ENCODE measurements at regions not wholly inside any gene's neighbourhood (a gene's known extent, or its start where the extent isn't known, plus 50 kb on each side); places are given as distances from the start of the nearest gene placed in this dataset.

GRCh38 chr14:97486601-97487120, 689.5 kb downstream of the VRK1 start:
- DNase-seq: no peak
- Mint-ChIP-seq H3K4me1 (ENCODE audit: low read depth) (no peaks in the 10 kb centered on the region), H3K9me3 (no peaks in the 10 kb centered on the region)

GRCh38 chr14:97489750-97490149, 692.6 kb downstream of the VRK1 start:
- H3K36me3 Mint-ChIP-seq (ENCODE audit: low read depth): peaks cover 4% of the 10 kb centered on the region
- no peak for DNase-seq
- no peak overlapping the region for H3K4me3 Mint-ChIP-seq
- H3K9me3 Mint-ChIP-seq: peaks cover 15% of the 10 kb centered on the region
- no peaks in the 10 kb centered on the region for H3K4me1 Mint-ChIP-seq (ENCODE audit: low read depth)
- no peak overlapping the region for H3K27ac Mint-ChIP-seq
- H3K27me3 Mint-ChIP-seq: no peaks in the 10 kb centered on the region

More at GRCh38 chr14:97486601-97487120, 689.5 kb downstream of the VRK1 start:
- Mint-ChIP-seq H3K27me3 (no peaks in the 10 kb centered on the region), H3K36me3 (ENCODE audit: low read depth) (no peaks in the 10 kb centered on the region), H3K4me3 (no peak overlapping the region), H3K27ac (no peak overlapping the region)

- Mint-ChIP-seq H3K27me3 (no peaks in the 10 kb centered on the region), H3K4me1 (ENCODE audit: low read depth) (no peaks in the 10 kb centered on the region), H3K27ac (no peak overlapping the region), H3K36me3 (ENCODE audit: low read depth) (peaks cover 4% of the 10 kb centered on the region), H3K9me3 (peaks cover 15% of the 10 kb centered on the region), H3K4me3 (no peak overlapping the region)
- no peak for DNase-seq
Measured at GRCh38 chr14:97490521-97491070, 693.4 kb downstream of the VRK1 start.

GRCh38 chr14:97491697-97492096, 694.5 kb downstream of the VRK1 start:
- Mint-ChIP-seq H3K4me3 (no peak overlapping the region), H3K36me3 (ENCODE audit: low read depth) (peaks cover 4% of the 10 kb centered on the region), H3K27me3 (no peaks in the 10 kb centered on the region), H3K27ac (no peak overlapping the region), H3K9me3 (peaks cover 15% of the 10 kb centered on the region), H3K4me1 (ENCODE audit: low read depth) (no peaks in the 10 kb centered on the region)
- DNase-seq: no peak

- H3K4me3 Mint-ChIP-seq: no peak overlapping the region
- H3K36me3 Mint-ChIP-seq (ENCODE audit: low read depth): no peaks in the 10 kb centered on the region
- no peak overlapping the region for H3K27ac Mint-ChIP-seq
- H3K4me1 Mint-ChIP-seq (ENCODE audit: low read depth): no peaks in the 10 kb centered on the region
- DNase-seq: no peak
- no peaks in the 10 kb centered on the region for H3K9me3 Mint-ChIP-seq
- no peaks in the 10 kb centered on the region for H3K27me3 Mint-ChIP-seq
Measured at GRCh38 chr14:97499790-97500481, 702.8 kb downstream of the VRK1 start.

GRCh38 chr14:97506626-97507025, 709.4 kb downstream of the VRK1 start:
- Mint-ChIP-seq H3K27me3 (no peaks in the 10 kb centered on the region), H3K9me3 (no peaks in the 10 kb centered on the region), H3K36me3 (ENCODE audit: low read depth) (no peaks in the 10 kb centered on the region), H3K4me3 (no peak overlapping the region), H3K27ac (no peak overlapping the region), H3K4me1 (ENCODE audit: low read depth) (no peaks in the 10 kb centered on the region)
- DNase-seq: no peak

GRCh38 chr14:97513891-97514290, 716.7 kb downstream of the VRK1 start:
- no peaks in the 10 kb centered on the region for H3K4me1 Mint-ChIP-seq (ENCODE audit: low read depth)
- H3K36me3 Mint-ChIP-seq (ENCODE audit: low read depth): no peaks in the 10 kb centered on the region
- H3K4me3 Mint-ChIP-seq: no peak overlapping the region
- no peak overlapping the region for H3K27ac Mint-ChIP-seq
- no peaks in the 10 kb centered on the region for H3K9me3 Mint-ChIP-seq
- H3K27me3 Mint-ChIP-seq: no peaks in the 10 kb centered on the region
- DNase-seq: no peak

GRCh38 chr14:97517566-97518234, 720.5 kb downstream of the VRK1 start:
- Mint-ChIP-seq H3K9me3 (no peaks in the 10 kb centered on the region), H3K4me3 (no peak overlapping the region), H3K36me3 (ENCODE audit: low read depth) (no peaks in the 10 kb centered on the region), H3K4me1 (ENCODE audit: low read depth) (no peaks in the 10 kb centered on the region), H3K27me3 (no peaks in the 10 kb centered on the region), H3K27ac (no peak overlapping the region)
- DNase-seq: no peak

GRCh38 chr14:97523936-97524335, 726.8 kb downstream of the VRK1 start:
- H3K27me3 Mint-ChIP-seq: no peaks in the 10 kb centered on the region
- H3K27ac Mint-ChIP-seq: no peak overlapping the region
- H3K36me3 Mint-ChIP-seq (ENCODE audit: low read depth): no peaks in the 10 kb centered on the region
- H3K4me3 Mint-ChIP-seq: no peak overlapping the region
- H3K9me3 Mint-ChIP-seq: no peaks in the 10 kb centered on the region
- peaks cover 7% of the 10 kb centered on the region for H3K4me1 Mint-ChIP-seq (ENCODE audit: low read depth)
- no peak for DNase-seq

- Mint-ChIP-seq H3K9me3 (no peaks in the 10 kb centered on the region), H3K36me3 (ENCODE audit: low read depth) (no peaks in the 10 kb centered on the region), H3K27ac (no peak overlapping the region), H3K27me3 (no peaks in the 10 kb centered on the region), H3K4me3 (no peak overlapping the region), H3K4me1 (ENCODE audit: low read depth) (peaks cover 7% of the 10 kb centered on the region)
- no peak for DNase-seq
Measured at GRCh38 chr14:97524589-97525319, 727.6 kb downstream of the VRK1 start.

- Mint-ChIP-seq H3K9me3 (no peaks in the 10 kb centered on the region), H3K4me1 (ENCODE audit: low read depth) (peaks cover 7% of the 10 kb centered on the region), H3K27ac (no peak overlapping the region), H3K36me3 (ENCODE audit: low read depth) (no peaks in the 10 kb centered on the region), H3K4me3 (no peak overlapping the region), H3K27me3 (no peaks in the 10 kb centered on the region)
- no peak for DNase-seq
Measured at GRCh38 chr14:97527993-97528392, 730.8 kb downstream of the VRK1 start.

- Mint-ChIP-seq H3K27me3 (no peaks in the 10 kb centered on the region), H3K27ac (no peak overlapping the region), H3K9me3 (no peaks in the 10 kb centered on the region), H3K36me3 (ENCODE audit: low read depth) (no peaks in the 10 kb centered on the region), H3K4me1 (ENCODE audit: low read depth) (no peaks in the 10 kb centered on the region), H3K4me3 (no peak overlapping the region)
- DNase-seq: no peak
Measured at GRCh38 chr14:97532052-97532451, 734.9 kb downstream of the VRK1 start.

GRCh38 chr14:97536421-97536820, 739.2 kb downstream of the VRK1 start:
- Mint-ChIP-seq H3K27ac (no peak overlapping the region), H3K27me3 (no peaks in the 10 kb centered on the region), H3K4me3 (no peak overlapping the region), H3K9me3 (no peaks in the 10 kb centered on the region), H3K4me1 (ENCODE audit: low read depth) (peaks cover 3% of the 10 kb centered on the region), H3K36me3 (ENCODE audit: low read depth) (no peaks in the 10 kb centered on the region)
- no peak for DNase-seq

GRCh38 chr14:97538749-97539410, 741.7 kb downstream of the VRK1 start:
- Mint-ChIP-seq H3K9me3 (no peaks in the 10 kb centered on the region), H3K4me1 (ENCODE audit: low read depth) (peaks cover 11% of the 10 kb centered on the region), H3K27ac (no peak overlapping the region), H3K27me3 (no peaks in the 10 kb centered on the region), H3K4me3 (no peak overlapping the region), H3K36me3 (ENCODE audit: low read depth) (no peaks in the 10 kb centered on the region)
- no peak for DNase-seq
